ENCODE measurements at regions not wholly inside any gene's neighbourhood (a gene's known extent, or its start where the extent isn't known, plus 50 kb on each side); places are given as distances from the start of the nearest gene placed in this dataset.

DNA sequence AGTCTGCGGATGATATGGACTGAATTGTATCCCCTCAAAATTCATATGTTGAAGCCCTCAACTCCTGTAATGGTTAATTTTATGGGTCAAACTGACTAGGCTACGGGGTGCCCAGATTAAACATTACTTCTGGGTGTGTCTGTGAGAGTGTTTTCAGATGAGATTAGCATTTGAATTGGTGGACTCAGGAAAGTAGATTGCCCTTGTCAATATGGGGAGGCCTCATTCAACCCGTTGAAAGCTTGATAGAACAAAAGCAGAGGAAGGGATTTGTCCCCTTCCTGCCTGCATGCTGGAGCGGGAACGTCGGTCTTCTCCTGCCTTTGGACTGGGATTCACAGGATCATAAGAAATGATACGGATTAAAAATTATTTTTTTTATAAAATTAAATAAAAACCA lies 84.5 kb downstream of the BBS10 start:
- no peaks in the 10 kb centered on the region for H3K36me3 Mint-ChIP-seq
- H3K27me3 Mint-ChIP-seq (ENCODE audit: low read depth): no peaks in the 10 kb centered on the region
- TF ChIP-seq CTCF (IDR thresholded peaks at IDR 0.05; ENCODE audit: unreplicated experiment): no peak
- no peak for DNase-seq (ENCODE audit: low spot score in 2 of 2, unreplicated experiment in 2 of 2)
- H3K4me3 Mint-ChIP-seq: no peak overlapping the region
- no peak overlapping the region for H3K27ac Mint-ChIP-seq
- H3K4me1 Mint-ChIP-seq: peaks cover 20% of the 10 kb centered on the region
- H3K9me3 Mint-ChIP-seq: peaks cover 12% of the 10 kb centered on the region

DNA sequence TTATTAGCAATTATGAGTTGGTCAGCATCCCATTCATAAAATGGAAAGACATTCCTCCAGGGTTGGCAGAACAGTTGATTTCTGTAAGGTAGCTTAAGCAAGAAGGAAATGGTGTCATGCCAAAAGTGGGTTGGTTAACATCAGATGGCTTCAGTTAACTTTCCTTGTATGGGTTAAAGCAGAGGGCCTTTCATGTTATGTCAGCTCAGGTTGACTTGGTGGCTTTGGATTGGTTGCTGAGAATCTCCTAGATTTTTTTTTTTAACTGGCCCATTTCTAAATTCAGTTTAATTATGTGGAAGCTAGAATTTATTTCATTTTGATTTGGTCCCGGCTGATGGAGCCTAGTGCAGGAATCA lies 87.8 kb downstream of the BBS10 start:
- peaks cover 17% of the 10 kb centered on the region for H3K4me1 Mint-ChIP-seq
- H3K27ac Mint-ChIP-seq: peak overlapping the region; percentile 86
- DNase-seq (ENCODE audit: low spot score in 2 of 2, unreplicated experiment in 2 of 2): no peak
- no peak for TF ChIP-seq CTCF (IDR thresholded peaks at IDR 0.05; ENCODE audit: unreplicated experiment)
- peaks cover 12% of the 10 kb centered on the region for H3K9me3 Mint-ChIP-seq
- H3K4me3 Mint-ChIP-seq: no peak overlapping the region
- no peaks in the 10 kb centered on the region for H3K27me3 Mint-ChIP-seq (ENCODE audit: low read depth)
- no peaks in the 10 kb centered on the region for H3K36me3 Mint-ChIP-seq

DNA sequence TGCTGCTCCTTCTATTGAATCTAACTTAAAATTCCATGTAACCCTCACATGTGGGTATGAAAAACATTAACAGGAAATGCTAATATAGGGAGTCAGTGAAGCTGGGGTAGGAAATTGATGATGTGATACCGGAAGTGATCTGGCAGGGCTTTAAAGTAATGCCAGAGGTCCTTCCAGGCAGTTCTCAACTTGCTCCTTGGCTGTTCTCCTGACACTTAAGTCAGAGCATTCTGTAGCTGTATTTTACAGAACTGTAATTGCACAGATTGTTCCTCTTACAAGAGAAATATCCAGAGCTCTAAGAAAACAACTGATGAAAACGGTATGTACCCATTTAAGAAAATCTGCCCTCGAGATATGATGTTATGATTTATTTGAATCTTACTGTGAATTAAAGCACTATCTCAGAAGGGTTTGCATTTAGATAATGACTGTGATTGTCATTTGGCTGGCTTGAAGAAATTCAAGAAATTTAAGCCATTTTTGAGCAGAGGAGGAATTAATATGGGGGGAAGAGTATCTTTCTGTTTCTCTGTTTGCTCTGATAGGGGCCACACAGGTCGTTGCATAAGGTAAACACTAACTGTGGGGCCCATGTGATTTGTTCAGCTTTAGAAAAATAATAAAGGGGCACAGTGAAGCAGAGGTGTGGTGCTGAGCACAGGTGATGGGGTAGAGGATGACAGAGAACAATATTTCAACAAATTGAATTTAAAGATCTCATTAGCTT lies 88.4 kb downstream of the BBS10 start:
- Mint-ChIP-seq H3K4me3 (no peak overlapping the region), H3K27ac (peak overlapping the region; percentile 86), H3K4me1 (peaks cover 17% of the 10 kb centered on the region), H3K9me3 (peaks cover 12% of the 10 kb centered on the region), H3K36me3 (no peaks in the 10 kb centered on the region), H3K27me3 (ENCODE audit: low read depth) (no peaks in the 10 kb centered on the region)
- no peak for DNase-seq (ENCODE audit: low spot score in 2 of 2, unreplicated experiment in 2 of 2)
- TF ChIP-seq CTCF (IDR thresholded peaks at IDR 0.05; ENCODE audit: unreplicated experiment): no peak

- H3K36me3 Mint-ChIP-seq: no peaks in the 10 kb centered on the region
- H3K9me3 Mint-ChIP-seq: peaks cover 9% of the 10 kb centered on the region
- H3K4me3 Mint-ChIP-seq: no peak overlapping the region
- no peak for TF ChIP-seq CTCF (IDR thresholded peaks at IDR 0.05; ENCODE audit: unreplicated experiment)
- peak overlapping the region; percentile 44 for H3K27ac Mint-ChIP-seq
- H3K4me1 Mint-ChIP-seq: peaks cover 17% of the 10 kb centered on the region
- H3K27me3 Mint-ChIP-seq (ENCODE audit: low read depth): no peaks in the 10 kb centered on the region
- no peak for DNase-seq (ENCODE audit: low spot score in 2 of 2, unreplicated experiment in 2 of 2)
These were observed 89.1 kb downstream of the BBS10 start for GRCh38 chr12:76259106-76259505.

DNA sequence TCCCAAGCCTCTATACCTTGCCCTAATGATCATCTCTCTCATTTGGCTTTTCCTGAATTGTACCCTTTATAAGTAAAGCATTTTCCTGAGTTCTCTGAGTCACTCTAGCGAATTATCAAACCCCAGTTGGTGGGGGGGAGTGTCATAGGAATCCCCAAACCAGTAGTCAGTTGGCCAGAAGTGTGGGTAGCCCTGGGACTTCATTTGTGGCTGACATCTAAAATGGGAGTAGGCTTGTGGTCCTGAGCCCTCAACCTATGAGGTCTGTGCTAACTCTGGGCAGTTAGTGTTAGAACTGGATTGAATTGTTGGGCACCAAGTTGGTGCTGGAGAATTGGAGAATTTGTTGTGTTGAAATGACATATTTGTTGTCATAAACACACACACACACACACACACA lies 91.3 kb downstream of the BBS10 start:
- peaks cover 5% of the 10 kb centered on the region for H3K9me3 Mint-ChIP-seq
- DNase-seq (ENCODE audit: low spot score in 2 of 2, unreplicated experiment in 2 of 2): no peak
- H3K27ac Mint-ChIP-seq: no peak overlapping the region
- H3K4me1 Mint-ChIP-seq: peaks cover 17% of the 10 kb centered on the region
- no peak for TF ChIP-seq CTCF (IDR thresholded peaks at IDR 0.05; ENCODE audit: unreplicated experiment)
- H3K4me3 Mint-ChIP-seq: no peak overlapping the region
- H3K27me3 Mint-ChIP-seq (ENCODE audit: low read depth): no peaks in the 10 kb centered on the region
- no peaks in the 10 kb centered on the region for H3K36me3 Mint-ChIP-seq

GRCh38 chr12:76256321-76256720 lies 91.9 kb downstream of the BBS10 start:
- no peak overlapping the region for H3K4me3 Mint-ChIP-seq
- H3K27me3 Mint-ChIP-seq (ENCODE audit: low read depth): no peaks in the 10 kb centered on the region
- no peak overlapping the region for H3K27ac Mint-ChIP-seq
- DNase-seq (ENCODE audit: low spot score in 2 of 2, unreplicated experiment in 2 of 2): no peak
- peaks cover 17% of the 10 kb centered on the region for H3K4me1 Mint-ChIP-seq
- no peak for TF ChIP-seq CTCF (IDR thresholded peaks at IDR 0.05; ENCODE audit: unreplicated experiment)
- H3K9me3 Mint-ChIP-seq: no peaks in the 10 kb centered on the region
- H3K36me3 Mint-ChIP-seq: no peaks in the 10 kb centered on the region

All from mesothelial cell of epicardium (in vitro differentiated cells).